ENCODE measurements at regions not wholly inside any gene's neighbourhood (a gene's known extent, or its start where the extent isn't known, plus 50 kb on each side); places are given as distances from the start of the nearest gene placed in this dataset.

DNA sequence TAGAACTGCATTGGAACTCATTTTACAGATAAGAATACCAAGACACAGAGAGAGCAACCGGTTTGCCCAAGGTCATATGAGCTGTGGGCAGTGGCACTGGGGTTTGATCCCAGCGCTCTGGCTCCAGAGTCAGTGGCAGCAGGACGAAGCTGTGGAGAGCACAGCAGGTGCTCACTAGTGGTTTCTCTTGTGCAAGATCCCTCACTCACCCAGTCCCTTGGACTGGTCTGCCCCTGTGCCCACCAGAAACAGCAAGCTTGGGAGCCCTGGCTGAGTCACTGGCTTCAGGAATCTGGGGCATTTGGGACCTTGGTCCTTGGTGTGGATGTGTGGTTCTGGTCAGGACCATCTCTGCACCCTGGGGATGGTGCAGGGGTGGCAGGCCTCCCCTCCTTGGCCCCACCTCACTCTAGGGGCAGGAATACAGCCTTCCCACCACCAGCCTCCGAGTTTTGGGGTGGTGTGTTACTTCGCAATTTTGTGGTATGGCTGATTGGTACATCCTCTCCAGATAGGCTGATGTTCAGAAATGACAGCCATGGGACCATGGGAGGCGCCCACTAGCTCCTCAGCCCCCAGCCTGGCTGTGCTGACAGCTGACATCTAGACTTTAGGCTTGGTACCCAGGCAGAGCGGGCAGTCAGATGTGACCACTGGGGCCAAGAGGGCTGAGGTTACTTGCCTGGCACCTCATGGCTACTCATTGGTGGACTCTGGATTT lies 104.6 kb downstream of the LSM3 start:
- no peak for ATAC-seq

DNA sequence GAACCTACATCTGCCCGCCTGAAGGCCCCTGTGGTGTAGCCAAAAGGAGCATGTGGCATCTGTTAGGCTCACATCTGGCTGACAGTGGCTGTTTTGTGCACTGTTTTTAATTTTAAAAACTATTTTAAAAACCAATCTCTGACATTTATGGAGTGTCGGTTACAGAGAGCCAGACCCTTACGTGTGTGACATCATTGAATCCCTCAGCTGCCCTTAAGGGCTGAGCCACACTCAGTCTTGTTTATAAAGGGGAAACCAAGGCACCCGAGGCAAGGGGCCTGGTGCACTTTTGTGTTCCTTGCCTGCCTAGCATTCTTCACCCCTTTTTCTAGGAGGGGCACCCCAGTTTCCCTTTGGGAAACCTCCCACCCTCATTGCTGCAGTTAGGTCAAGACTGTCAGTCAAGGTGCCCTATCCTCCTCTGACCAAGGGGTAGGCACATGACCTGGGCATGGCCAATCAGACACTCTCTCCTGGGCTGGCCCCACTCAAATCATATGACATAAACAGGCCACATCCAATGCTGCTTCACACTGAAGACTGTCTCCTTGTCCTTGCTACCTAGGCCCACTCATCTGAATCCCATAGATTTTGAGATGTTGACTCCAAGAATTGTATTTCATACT lies 105.3 kb downstream of the LSM3 start:
- Histone ChIP-seq H3K27me3 (no peaks in the 10 kb centered on the region), H3K27ac (no peak overlapping the region), H3K4me3 (no peak overlapping the region), H3K36me3 (no peaks in the 10 kb centered on the region), H3K9me3 (no peaks in the 10 kb centered on the region), H3K4me1 (peaks cover 11% of the 10 kb centered on the region)
- TF ChIP-seq, protein P1, sequence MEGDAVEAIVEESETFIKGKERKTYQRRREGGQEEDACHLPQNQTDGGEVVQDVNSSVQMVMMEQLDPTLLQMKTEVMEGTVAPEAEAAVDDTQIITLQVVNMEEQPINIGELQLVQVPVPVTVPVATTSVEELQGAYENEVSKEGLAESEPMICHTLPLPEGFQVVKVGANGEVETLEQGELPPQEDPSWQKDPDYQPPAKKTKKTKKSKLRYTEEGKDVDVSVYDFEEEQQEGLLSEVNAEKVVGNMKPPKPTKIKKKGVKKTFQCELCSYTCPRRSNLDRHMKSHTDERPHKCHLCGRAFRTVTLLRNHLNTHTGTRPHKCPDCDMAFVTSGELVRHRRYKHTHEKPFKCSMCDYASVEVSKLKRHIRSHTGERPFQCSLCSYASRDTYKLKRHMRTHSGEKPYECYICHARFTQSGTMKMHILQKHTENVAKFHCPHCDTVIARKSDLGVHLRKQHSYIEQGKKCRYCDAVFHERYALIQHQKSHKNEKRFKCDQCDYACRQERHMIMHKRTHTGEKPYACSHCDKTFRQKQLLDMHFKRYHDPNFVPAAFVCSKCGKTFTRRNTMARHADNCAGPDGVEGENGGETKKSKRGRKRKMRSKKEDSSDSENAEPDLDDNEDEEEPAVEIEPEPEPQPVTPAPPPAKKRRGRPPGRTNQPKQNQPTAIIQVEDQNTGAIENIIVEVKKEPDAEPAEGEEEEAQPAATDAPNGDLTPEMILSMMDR (IDR thresholded peaks at IDR 0.05): no peak
- DNase-seq (no peak), ATAC-seq (no peak)
- intact Hi-C loops (cut with DNase I): no loop called here

More for the DNA sequence above, 104.6 kb downstream of the LSM3 start:
- H3K27me3 ChIP-seq: no peaks in the 10 kb centered on the region
- H3K4me1 ChIP-seq: peaks cover 11% of the 10 kb centered on the region
- H3K4me3 ChIP-seq: no peak overlapping the region
- intact Hi-C loops (cut with DNase I): no loop called here
- no peak for DNase-seq
- TF ChIP-seq, protein P1 (IDR thresholded peaks at IDR 0.05): no peak
- no peaks in the 10 kb centered on the region for H3K9me3 ChIP-seq
- no peaks in the 10 kb centered on the region for H3K36me3 ChIP-seq
- no peak overlapping the region for H3K27ac ChIP-seq

DNA sequence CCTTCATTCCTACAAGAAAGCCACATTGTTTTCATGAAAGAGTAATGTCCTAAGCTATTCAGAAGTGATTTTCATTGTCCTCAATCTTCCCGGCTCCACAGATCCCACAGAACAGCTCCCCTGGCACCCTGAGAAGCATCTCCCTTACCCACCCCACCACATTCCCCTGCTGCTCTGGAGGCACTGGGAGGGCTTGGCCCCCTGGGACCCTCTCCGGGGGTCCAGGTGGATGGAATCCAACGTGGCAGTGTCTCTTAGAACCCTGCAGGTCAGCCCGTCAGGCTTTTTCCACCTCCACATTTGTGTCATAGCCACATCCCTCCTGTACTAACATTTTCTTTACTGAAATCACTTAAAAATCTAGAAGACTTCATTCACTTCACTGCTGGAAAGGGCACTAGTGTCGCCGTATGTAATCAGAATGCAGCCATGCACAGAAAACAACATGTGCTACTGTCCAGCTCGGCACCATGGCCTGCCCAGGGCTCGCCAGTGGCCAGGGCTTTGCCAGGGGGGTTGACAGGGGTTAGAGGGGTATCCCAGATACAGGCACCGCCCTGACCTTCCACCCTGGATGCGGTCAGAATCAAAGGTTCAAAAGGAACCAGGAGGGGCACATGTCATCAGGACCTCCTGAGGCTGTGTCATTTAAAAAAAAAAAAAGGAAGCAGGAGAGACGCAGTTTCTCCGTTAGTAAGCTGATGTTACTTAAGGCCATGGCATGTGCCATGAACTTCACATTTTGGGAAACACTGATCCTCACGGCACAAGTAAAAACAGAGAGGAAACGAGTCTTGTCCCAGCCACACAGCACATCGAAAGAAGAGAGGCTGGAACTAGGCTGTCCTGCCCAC lies 106.3 kb downstream of the LSM3 start:
- no peaks in the 10 kb centered on the region for H3K27me3 ChIP-seq
- no peak for DNase-seq
- no peak overlapping the region for H3K27ac ChIP-seq
- H3K4me1 ChIP-seq: peaks cover 11% of the 10 kb centered on the region
- H3K36me3 ChIP-seq: no peaks in the 10 kb centered on the region
- TF ChIP-seq, protein P1 (IDR thresholded peaks at IDR 0.05): no peak
- no peaks in the 10 kb centered on the region for H3K9me3 ChIP-seq
- no peak for ATAC-seq
- intact Hi-C loops (cut with DNase I): no loop called here
- no peak overlapping the region for H3K4me3 ChIP-seq

DNA sequence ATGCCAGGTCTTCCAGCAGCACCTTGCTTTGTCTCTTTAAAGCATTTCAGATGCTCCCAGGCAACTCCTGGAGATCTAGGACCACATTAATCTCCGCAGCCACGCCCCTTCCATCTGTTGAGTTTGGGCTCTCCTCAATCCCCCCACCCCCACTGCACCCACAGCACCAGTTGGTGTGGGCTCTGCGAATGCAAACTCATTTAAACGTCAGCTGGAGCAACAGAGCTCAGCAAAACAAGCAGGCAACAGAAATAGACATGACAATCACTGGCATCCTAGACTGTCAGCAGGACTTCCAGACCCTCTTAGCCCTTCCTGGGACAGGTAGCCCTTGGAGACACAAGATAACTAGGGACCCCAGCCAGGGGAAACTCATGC lies 106.9 kb downstream of the LSM3 start:
- intact Hi-C loops (cut with DNase I): no loop called here
- Histone ChIP-seq H3K27me3 (no peaks in the 10 kb centered on the region), H3K27ac (no peak overlapping the region), H3K4me1 (peaks cover 11% of the 10 kb centered on the region), H3K9me3 (no peaks in the 10 kb centered on the region), H3K36me3 (no peaks in the 10 kb centered on the region), H3K4me3 (no peak overlapping the region)
- TF ChIP-seq, protein P1 (IDR thresholded peaks at IDR 0.05): no peak
- ATAC-seq: no peak
- no peak for DNase-seq

DNA sequence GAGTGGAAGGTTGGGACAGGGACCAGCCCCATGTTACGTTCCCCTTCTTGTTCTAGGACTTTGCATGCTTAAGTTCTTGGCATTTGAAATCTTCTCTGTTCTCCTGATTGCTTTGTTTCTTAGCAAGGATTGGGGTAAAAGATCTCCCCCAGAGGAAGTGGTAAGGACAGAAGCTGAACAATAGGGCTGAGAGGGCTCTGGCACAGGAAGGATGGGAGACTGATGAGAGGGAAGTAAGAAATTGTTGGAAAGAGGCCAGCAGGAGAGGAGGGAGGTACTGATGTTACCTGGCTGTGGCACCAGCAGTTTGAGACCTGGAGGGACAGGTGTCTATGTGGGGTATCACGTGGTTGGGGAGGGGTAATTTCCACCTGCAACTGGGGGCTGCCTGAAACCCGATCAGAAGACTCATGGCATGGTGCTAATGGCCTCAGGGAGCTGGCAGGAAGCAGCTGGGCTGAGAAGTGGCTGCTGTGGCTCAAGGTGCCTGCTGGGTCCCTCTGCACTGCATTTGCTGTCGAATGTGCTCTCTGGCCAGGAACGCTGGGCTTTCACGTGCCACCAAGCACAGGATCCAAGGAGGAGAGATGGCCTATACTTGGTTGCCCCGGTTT lies 108.4 kb downstream of the LSM3 start:
- Histone ChIP-seq H3K27me3 (no peaks in the 10 kb centered on the region), H3K27ac (no peak overlapping the region), H3K36me3 (no peaks in the 10 kb centered on the region), H3K4me1 (peaks cover 11% of the 10 kb centered on the region), H3K4me3 (no peak overlapping the region), H3K9me3 (no peaks in the 10 kb centered on the region)
- TF ChIP-seq, protein P1 (IDR thresholded peaks at IDR 0.05): no peak
- ATAC-seq (no peak), DNase-seq (no peak)
- intact Hi-C loops (cut with DNase I): no loop called here

Data from upper lobe of right lung (tissue), 1 donor.